HUDEP-2 (cell line): ENCODE measurements at regions not wholly inside any gene's neighbourhood (a gene's known extent, or its start where the extent isn't known, plus 50 kb on each side); places are given as distances from the start of the nearest gene placed in this dataset.

Source experiments
- DNase-seq, 76 experiments: peaks; one replicate each; lab custom pipeline; 2025; ENCODE audit not compliant: unreplicated experiment in 76 of 76; lab: John Stamatoyannopoulos, UW

DNA sequence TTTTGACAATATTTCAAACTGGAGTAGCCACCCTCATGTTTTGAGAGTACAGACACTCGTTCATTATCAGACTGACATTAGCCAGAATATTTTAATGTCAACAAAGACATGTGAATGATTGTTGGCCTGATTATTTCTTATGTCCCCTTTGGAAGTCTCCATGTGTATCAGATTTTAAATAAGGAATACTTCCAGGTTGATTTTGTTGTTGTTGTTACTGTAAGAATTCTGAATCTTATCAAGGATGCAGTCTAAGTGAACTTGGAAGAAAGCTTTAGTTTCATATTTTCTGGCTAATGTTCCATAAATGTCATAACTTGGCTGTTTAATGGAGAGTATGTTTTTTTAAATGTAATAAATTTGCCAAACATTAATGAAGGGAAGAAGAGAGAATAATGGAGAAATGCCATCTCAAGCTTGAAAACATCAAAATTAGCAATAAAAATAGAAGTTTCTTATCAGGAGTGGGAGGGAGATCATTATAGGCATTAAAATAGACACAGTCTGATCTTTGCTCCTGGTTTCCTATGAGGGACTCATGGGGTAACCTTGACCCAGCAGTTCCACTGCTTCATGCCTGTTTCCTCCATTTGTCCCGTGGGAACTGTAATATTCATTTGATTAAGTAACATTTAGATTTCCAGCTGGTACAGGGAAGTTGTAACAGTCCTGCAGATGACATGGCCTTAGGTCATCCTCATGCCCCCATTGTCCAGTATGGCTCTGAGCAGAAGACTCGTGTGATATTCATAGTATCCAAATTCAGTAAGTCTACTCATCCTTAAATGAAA is 122.4 kb upstream of the KIAA1217 start:
- DNase-seq: no peak

- no peak for DNase-seq
These were observed 117.7 kb upstream of the KIAA1217 start for GRCh38 chr10:24091256-24091655.

- no peak for DNase-seq
These were observed 112.7 kb upstream of the KIAA1217 start for GRCh38 chr10:24096281-24096680.

DNA sequence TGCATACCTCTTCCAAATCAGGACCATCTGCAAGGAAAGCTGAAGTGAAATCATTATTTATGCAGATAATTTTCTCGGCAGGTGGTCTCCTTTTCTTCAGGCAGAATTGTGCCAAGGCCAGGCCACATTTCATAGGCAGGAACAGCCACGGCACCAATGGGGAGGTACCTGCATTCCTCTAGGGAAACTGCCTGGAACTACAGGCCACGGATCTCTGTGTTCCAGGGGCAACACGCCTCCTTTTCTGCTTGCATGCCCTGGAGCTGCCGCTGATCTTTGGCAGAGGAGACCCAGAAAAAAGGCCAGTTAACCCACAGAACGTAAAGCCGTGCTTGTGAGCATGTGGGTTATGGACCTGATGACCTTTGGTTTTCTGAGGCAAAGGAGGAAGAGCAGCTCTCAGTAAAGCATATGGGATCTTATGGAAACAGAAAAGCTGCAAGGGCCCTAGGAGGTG is 111.2 kb upstream of the KIAA1217 start:
- DNase-seq: no peak

DNA sequence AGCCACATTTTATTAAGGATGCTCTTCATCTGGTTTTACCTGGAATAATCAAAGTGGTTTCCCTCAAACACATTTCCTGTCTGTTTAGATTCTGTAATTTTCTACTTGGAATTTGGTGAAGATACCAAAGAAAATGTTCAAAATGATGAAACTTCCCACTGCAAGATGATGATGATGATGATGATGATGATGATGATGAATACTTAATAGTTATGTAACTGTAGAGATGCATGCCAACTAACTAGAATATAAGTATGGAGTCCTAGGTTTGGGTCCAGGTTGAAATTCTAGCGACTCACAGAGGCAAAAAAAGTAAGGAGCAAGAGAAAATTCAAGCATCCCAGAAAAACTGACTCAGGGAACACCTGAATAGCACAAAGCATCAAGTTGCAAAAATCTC is 104.0 kb upstream of the KIAA1217 start:
- no peak for DNase-seq

DNA sequence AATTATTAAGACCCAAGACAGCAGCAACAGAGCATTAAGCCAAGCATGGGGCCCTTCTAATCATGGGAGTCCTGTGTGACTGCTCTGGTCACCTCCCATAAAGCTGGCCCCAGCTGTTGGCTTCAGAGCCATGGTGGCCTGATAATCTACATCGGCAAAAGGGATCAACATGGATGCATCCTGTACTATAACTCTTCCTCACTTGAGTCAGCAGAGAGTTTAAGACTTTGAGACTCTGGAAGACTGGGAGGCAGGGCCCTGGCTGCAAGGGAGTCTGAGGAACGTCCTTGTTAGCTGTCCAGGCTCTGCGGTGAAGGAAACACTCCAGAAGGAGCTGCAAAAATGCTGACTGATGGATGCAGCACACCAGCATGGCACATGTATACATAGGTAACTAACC is 95.0 kb upstream of the KIAA1217 start:
- DNase-seq: no peak

GRCh38 chr10:24114556-24114955 is 94.4 kb upstream of the KIAA1217 start:
- no peak for DNase-seq

GRCh38 chr10:24115403-24115802 is 93.5 kb upstream of the KIAA1217 start:
- DNase-seq: no peak

DNA sequence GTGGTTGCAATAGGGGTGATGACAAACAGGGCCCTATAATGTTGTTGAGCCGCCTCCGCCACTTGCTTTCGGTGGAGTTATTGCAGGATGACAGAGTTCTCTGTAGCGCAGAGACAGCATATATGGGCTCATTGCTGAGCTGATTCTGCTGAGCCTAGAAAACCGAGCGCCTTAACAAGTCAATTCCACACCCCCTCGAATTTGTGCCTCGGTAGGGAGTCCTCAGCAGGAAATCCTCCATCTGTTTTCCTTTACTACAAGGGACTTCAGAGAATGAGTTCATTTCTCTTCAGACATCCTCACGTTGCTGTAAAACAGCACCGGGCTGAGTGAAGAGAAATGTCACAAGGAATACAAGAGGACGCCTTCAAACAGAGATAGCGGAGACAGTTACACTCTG is 90.7 kb upstream of the KIAA1217 start:
- DNase-seq: no peak

DNA sequence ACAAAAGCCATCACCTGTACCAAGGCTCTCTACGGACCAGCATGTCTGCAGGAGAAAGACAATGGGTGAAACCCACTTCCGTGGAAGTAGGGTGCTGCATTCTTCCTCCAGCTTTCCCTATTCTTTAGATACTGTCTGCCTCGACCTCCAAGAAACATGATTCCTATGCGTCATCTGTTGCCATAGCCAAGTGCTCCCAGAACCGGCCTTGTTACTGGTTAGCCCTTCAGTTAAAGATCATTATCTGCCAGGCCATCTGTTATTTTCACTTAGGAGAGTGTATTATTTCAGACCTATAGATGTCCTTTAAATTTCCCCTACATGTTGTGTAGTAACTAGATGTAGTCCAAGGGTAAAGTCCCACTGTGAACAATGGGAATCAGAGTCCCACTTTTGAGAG is 89.0 kb upstream of the KIAA1217 start:
- DNase-seq: no peak

- DNase-seq: no peak
These were observed 88.3 kb upstream of the KIAA1217 start for GRCh38 chr10:24120646-24121045.

- DNase-seq: no peak
These were observed 81.4 kb upstream of the KIAA1217 start for GRCh38 chr10:24127516-24127915.

- DNase-seq: no peak
These were observed 80.7 kb upstream of the KIAA1217 start for GRCh38 chr10:24128066-24128730.

- no peak for DNase-seq
These were observed 76.2 kb upstream of the KIAA1217 start for GRCh38 chr10:24132741-24133140.

GRCh38 chr10:24133835-24134234 is 75.1 kb upstream of the KIAA1217 start:
- no peak for DNase-seq

DNA sequence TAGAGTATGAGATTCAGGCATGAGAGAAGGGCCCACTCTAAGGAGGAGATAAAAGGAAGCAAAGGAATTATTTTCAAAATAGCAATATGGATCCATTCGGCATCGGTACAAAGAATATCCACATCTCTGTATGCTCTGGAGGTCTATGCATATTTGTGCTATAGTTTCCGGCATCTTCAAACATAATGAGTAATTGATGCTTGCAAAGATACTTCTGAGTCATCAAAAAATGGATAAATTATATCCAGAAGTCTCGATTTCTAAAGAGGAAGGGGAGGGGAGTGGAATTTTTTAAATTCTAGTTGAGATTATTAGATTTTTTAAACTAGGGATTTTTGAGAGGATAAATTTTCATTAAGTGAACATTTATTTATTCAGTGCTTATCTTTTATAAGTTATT is 72.9 kb upstream of the KIAA1217 start:
- no peak for DNase-seq

- DNase-seq: no peak
These were observed 61.6 kb upstream of the KIAA1217 start for GRCh38 chr10:24147321-24147720.

GRCh38 chr10:24149640-24150039 is 59.3 kb upstream of the KIAA1217 start:
- no peak for DNase-seq

- DNase-seq: no peak
These were observed 58.1 kb upstream of the KIAA1217 start for GRCh38 chr10:24150853-24151252.

DNA sequence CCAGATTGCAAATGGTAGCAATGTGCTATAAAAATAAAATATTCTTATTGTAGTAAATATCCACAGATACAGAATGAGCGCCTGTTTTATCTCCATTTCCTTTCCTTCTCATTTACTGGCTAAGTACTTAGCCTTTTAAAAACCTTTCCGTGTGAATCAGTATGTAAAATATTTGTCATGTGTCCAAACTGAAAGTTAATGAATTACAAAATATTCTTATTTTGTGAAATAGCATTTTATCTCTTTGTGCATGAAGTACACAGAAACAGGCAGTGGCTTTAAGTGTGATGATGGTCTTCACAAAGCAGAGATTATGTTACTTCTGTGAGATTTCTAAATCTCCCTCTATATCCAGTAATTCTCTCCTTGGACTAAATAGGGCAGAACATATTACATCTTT is 56.7 kb upstream of the KIAA1217 start:
- no peak for DNase-seq

DNA sequence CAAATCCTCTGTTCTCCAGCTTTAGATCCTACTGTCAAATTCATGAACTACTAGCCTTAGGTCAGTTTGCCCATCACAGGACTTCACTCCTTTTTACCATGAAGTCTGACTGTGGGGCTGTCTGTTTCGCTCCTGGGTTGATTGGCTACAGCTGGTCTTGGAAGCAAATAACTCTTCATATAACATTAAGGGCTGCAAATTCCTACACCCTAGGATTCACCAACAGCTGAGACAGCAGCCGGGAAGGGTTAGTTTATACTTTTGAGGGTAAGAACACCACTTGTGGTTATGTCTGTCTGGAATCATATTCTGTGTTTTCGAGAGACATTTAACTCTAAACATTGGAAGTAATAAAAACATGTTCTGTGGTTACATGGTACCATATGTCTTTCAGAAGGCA is 55.9 kb upstream of the KIAA1217 start:
- no peak for DNase-seq

DNA sequence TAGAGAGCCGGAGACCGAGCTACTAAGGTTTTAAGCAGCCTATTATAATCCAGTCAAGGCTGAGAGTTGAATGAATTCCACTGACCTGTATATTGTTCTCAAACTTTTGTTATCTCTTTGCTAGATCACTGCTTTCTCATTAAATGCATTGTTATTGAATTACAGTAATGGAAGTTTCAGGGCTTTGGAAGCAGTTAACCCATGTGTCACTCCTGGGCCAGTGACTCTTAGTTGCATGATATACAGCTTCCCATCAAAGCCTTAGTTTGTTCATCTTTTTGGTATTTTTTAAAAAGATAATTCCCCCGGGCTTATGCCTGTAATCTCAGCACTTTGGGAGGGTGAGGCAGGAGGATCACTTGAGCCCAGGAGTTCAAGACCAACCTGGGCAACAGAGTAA is 55.4 kb upstream of the KIAA1217 start:
- DNase-seq: no peak
